OCI-LY7 (cell line): ENCODE measurements at regions not wholly inside any gene's neighbourhood (a gene's known extent, or its start where the extent isn't known, plus 50 kb on each side); places are given as distances from the start of the nearest gene placed in this dataset.

Experiments
- BruUV-seq: library from RNA; stranded (reverse); fragments of 400-500 nt; replicated peaks from 2 replicates; lab custom pipeline; 2021; lab: Mats Ljungman, UMichigan
- CTCF ChIA-PET: fragments of 300-600 bp; sonication (Branson Sonifier 250); formaldehyde crosslinking; loops from one replicate; lab custom pipeline; 2022; ENCODE audit warnings: antibody characterized with exemption; ENCODE audit not compliant: unreplicated experiment; lab: Charles Lee
- POLR2A ChIA-PET: fragments of 300-600 bp; sonication (Branson Sonifier 250); formaldehyde crosslinking; loops from one replicate; lab custom pipeline; 2022; ENCODE audit warnings: antibody characterized with exemption; lab: Charles Lee
- DNase-seq: peaks from one replicate; pipeline ENCODE4 v3.0.0-alpha.2; 2015; ENCODE audit warnings: low spot score
- H2AFZ ChIP-seq: fragments of 200-600 bp; sonication (generic), shearing (Covaris generic); 2 replicates; pipeline ENCODE4 v1.6.1; 2014; ENCODE audit warnings: mild to moderate bottlenecking, antibody characterized with exemption, low read length, moderate library complexity
- H3K27ac ChIP-seq: fragments of 200-600 bp; sonication (generic); 2 replicates; pipeline ENCODE4 v1.5.1; 2014; ENCODE audit warnings: mixed run types, low read depth, mild to moderate bottlenecking, moderate library complexity, low read length, inconsistent platforms; ENCODE audit not compliant: poor library complexity, severe bottlenecking
- H3K36me3 ChIP-seq: fragments of 200-600 bp; sonication (generic); 2 replicates; pipeline ENCODE4 v1.6.1; 2014; ENCODE audit warnings: mild to moderate bottlenecking, antibody characterized with exemption, low read length, moderate library complexity, mixed read lengths; ENCODE audit not compliant: insufficient read depth
- H3K4me1 ChIP-seq: fragments of 200-600 bp; sonication (generic); 2 replicates; pipeline ENCODE4 v1.5.1; 2014; ENCODE audit warnings: mild to moderate bottlenecking, low read length; ENCODE audit not compliant: insufficient read depth, poor library complexity, severe bottlenecking
- H3K4me2 ChIP-seq: fragments of 200-600 bp; sonication (generic); 2 replicates; pipeline ENCODE4 v1.6.1; 2014; ENCODE audit warnings: mild to moderate bottlenecking, low read length
- H3K4me3 ChIP-seq: fragments of 200-600 bp; sonication (generic); 2 replicates; pipeline ENCODE4 v1.5.1; 2014; ENCODE audit warnings: mild to moderate bottlenecking, low read depth, low read length; ENCODE audit not compliant: poor library complexity, severe bottlenecking
- H3K79me2 ChIP-seq: fragments of 200-600 bp; sonication (generic); 2 replicates; pipeline ENCODE4 v1.6.1; 2016; ENCODE audit warnings: low read depth, mild to moderate bottlenecking, low read length, moderate library complexity, mixed read lengths; ENCODE audit not compliant: insufficient read depth
- H3K9me2 ChIP-seq: fragments of 200-600 bp; sonication (generic); 2 replicates; pipeline ENCODE4 v1.6.1; 2016; ENCODE audit warnings: mild to moderate bottlenecking, low read length, mixed read lengths; ENCODE audit not compliant: insufficient read depth
- H3K9me3 ChIP-seq: fragments of 200-600 bp; sonication (generic); 2 replicates; pipeline ENCODE4 v1.6.1; 2014; ENCODE audit warnings: mild to moderate bottlenecking, mixed run types, low read length, mixed read lengths
- H4K20me1 ChIP-seq: fragments of 200-600 bp; sonication (generic); 2 replicates; pipeline ENCODE4 v1.6.1; 2014; ENCODE audit warnings: mild to moderate bottlenecking, antibody characterized with exemption, low read length, moderate library complexity, mixed read lengths; ENCODE audit not compliant: insufficient read depth
- CTCF ChIP-seq: fragments of 200-600 bp; sonication (generic); conservative IDR thresholded peaks from 2 replicates; pipeline ENCODE4 v1.5.1; 2014; ENCODE audit warnings: mild to moderate bottlenecking, antibody characterized with exemption, low read length, moderate library complexity, mixed read lengths
- EZH2phosphoT487 ChIP-seq: fragments of 200-600 bp; sonication (generic); IDR thresholded peaks from 2 replicates; pipeline ENCODE4 v1.6.1; 2018; ENCODE audit warnings: low read depth, borderline replicate concordance, mild to moderate bottlenecking, mixed run types, antibody characterized with exemption, low read length, moderate library complexity, mixed read lengths
- intact Hi-C: fragments of 100-400 bp; cut with micrococcal nuclease; formaldehyde crosslinking; loops from one replicate; pipeline ENCODE4 v1.10.0; 2022; ENCODE audit not compliant: unreplicated experiment

GRCh38 chr4:131081069-131081468, 1985.1 kb downstream of the C4orf33 start:
- no peak overlapping the region for H2AFZ ChIP-seq
- no peaks in the 10 kb centered on the region for H4K20me1 ChIP-seq
- TF ChIP-seq CTCF = no peak
- H3K4me1 ChIP-seq = no peaks in the 10 kb centered on the region
- intact Hi-C loops = no loop called here
- POLR2A ChIA-PET = interaction anchor here (0.6 to 0.8 kb wide), 2 partner anchors 26 to 42 kb away, joined by 3 to 5 read pairs; no protein-coding TSS in a partner anchor
- H3K4me2 ChIP-seq = no peak overlapping the region
- no peak overlapping the region for H3K4me3 ChIP-seq
- CTCF ChIA-PET = no interaction called here
- H3K9me2 ChIP-seq = no peaks in the 10 kb centered on the region
- no peaks in the 10 kb centered on the region for H3K36me3 ChIP-seq
- no peak overlapping the region for H3K27ac ChIP-seq
- BruUV-seq = no TSS peak
- no peak for DNase-seq
- H3K9me3 ChIP-seq = no peaks in the 10 kb centered on the region
- no peaks in the 10 kb centered on the region for H3K79me2 ChIP-seq

- CTCF ChIA-PET = no interaction called here
- intact Hi-C loops = no loop called here
- Histone ChIP-seq H3K4me3 (no peak overlapping the region), H3K4me2 (no peak overlapping the region), H3K36me3 (no peaks in the 10 kb centered on the region), H3K9me3 (no peaks in the 10 kb centered on the region), H3K27ac (no peak overlapping the region), H2AFZ (no peak overlapping the region), H3K9me2 (no peaks in the 10 kb centered on the region), H3K4me1 (no peaks in the 10 kb centered on the region), H4K20me1 (no peaks in the 10 kb centered on the region), H3K79me2 (no peaks in the 10 kb centered on the region)
- BruUV-seq = no TSS peak
- TF ChIP-seq EZH2phosphoT487 = no peak
- TF ChIP-seq CTCF = no peak
- DNase-seq = no peak
- POLR2A ChIA-PET = no interaction called here
These were observed 1989.0 kb downstream of the C4orf33 start for GRCh38 chr4:131084997-131085396.

GRCh38 chr4:131091896-131092295, 1995.9 kb downstream of the C4orf33 start:
- intact Hi-C loops = loop anchor here (10.0 kb wide), 1 partner anchor 1553 kb away; no protein-coding TSS in a partner anchor
- H2AFZ ChIP-seq = no peak overlapping the region
- no peak overlapping the region for H3K4me3 ChIP-seq
- H3K9me3 ChIP-seq = no peaks in the 10 kb centered on the region
- H3K36me3 ChIP-seq = no peaks in the 10 kb centered on the region
- no peaks in the 10 kb centered on the region for H3K79me2 ChIP-seq
- peak; percentile 41 for DNase-seq
- H3K4me1 ChIP-seq = no peaks in the 10 kb centered on the region
- H4K20me1 ChIP-seq = no peaks in the 10 kb centered on the region
- TF ChIP-seq CTCF = peak; percentile 76
- no peak for TF ChIP-seq EZH2phosphoT487
- H3K27ac ChIP-seq = no peak overlapping the region
- POLR2A ChIA-PET = interaction anchor here (0.6 to 1.4 kb wide), 5 partner anchors 12 to 1391 kb away, joined by 3 to 4 read pairs (median 3); no protein-coding TSS in a partner anchor
- H3K9me2 ChIP-seq = no peaks in the 10 kb centered on the region
- no TSS peak for BruUV-seq
- CTCF ChIA-PET = no interaction called here
- H3K4me2 ChIP-seq = no peak overlapping the region
